Right ventricle myocardium superior (tissue), 1 donor: ENCODE measurements at regions not wholly inside any gene's neighbourhood (a gene's known extent, or its start where the extent isn't known, plus 50 kb on each side); places are given as distances from the start of the nearest gene placed in this dataset.

ENCODE experiments used
- ATAC-seq: fragments of 200-7000 bp; cut with Tn5 transposase; one replicate; pipeline ENCODE4 v1.9.1; 2020; ENCODE audit warnings: mild to moderate bottlenecking; ENCODE audit not compliant: poor library complexity
- DNase-seq: peaks from one replicate; pipeline ENCODE4 v3.0.0-alpha.2; 2020
- intact Hi-C: fragments of 100-400 bp; cut with DNase I; formaldehyde crosslinking; loops from one replicate; pipeline ENCODE4 v1.11.2; 2022
- donor health status: DM: no; HTN: yes; CAD: no; lungs with severe emphysema.

DNA sequence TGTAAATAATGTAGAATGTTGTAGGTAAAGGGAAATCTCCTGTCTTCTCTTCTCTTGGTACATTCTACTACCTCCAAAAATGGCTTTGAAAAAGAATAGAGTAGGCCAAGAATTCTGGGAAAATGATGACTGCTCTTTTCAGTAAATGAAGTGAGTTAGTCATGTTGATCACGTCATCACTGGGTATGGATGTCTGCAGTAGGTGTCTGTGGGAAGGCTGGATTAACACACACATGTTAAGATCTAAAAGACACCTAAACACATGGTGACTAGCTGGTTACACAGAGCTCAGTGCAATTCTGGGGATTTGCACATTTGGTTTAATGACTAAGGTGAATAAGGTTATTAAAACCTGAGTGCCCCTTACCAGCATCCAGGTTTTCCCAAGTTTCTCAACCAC is 161.5 kb downstream of the CEP120 start:
- intact Hi-C loops, result no loop called here
- ATAC-seq (no peak), DNase-seq (no peak)

- ATAC-seq (no peak), DNase-seq (no peak)
- intact Hi-C loops, result no loop called here
Measured at GRCh38 chr5:123249446-123249845, 160.4 kb downstream of the PRDM6 start.

DNA sequence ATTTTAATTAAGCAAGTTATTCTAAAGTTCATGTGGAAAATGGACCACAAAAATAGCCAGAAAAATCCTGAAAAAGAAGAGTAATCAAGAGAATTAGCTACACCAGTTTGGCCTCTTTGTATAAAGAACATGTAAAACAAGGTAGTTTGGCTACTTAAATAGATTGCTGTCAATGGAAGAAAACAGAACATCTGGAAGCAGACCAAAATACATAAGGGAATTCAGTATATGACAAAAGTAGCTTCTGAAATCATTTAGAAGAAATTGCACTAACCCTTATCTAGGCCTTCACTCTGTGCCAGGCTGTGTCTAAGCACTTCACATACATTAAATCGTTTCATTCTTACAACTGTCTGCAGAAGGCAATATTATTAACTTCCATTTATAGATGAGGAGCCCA is 156.6 kb downstream of the PRDM6 start:
- no peak for DNase-seq
- intact Hi-C loops, result no loop called here
- ATAC-seq, result no peak

GRCh38 chr5:123244458-123244857 is 155.4 kb downstream of the PRDM6 start:
- no peak for ATAC-seq
- intact Hi-C loops, result no loop called here
- DNase-seq, result no peak
